ENCODE measurements at regions not wholly inside any gene's neighbourhood (a gene's known extent, or its start where the extent isn't known, plus 50 kb on each side); places are given as distances from the start of the nearest gene placed in this dataset.

DNA sequence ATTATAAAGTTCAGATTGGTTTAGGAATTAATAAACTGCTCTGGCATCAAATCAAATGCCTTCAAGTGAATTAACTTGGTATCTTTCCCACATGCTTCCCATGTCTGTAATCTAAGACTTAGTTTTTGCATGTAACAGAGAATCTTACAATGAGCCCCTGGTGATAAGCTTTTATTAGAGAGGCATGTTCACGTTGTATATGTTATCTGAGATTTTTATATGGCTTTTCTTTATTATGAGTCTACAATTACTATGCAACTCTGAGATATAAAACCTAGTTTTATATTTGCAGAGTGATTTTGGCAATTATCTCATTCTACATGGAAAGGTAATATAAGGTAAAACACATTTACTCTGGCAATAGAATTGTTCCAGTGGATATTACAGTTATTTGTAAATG lies 1578.4 kb upstream of the IGFBP7 start:
- no peak for DNase-seq (ENCODE audit: low read depth)

DNA sequence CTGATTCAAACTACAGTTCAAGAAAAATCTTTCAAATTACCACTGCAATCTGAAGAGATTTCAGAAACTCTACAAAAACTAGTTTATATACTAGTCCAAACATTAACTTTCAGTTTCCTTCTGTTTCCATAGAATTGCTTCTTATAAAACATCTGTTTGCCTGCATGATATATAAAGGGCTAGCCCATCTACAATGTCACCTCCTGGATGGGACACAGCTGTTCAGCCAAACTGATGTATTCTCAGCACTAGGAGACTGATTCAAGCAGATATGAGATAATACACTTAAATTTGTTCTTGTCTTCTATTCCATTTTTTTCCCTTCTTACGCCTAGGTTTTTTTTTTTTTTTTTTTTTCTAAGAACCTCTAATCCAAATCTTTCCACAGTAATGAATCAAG lies 1569.7 kb upstream of the IGFBP7 start:
- DNase-seq (ENCODE audit: low read depth): no peak

DNA sequence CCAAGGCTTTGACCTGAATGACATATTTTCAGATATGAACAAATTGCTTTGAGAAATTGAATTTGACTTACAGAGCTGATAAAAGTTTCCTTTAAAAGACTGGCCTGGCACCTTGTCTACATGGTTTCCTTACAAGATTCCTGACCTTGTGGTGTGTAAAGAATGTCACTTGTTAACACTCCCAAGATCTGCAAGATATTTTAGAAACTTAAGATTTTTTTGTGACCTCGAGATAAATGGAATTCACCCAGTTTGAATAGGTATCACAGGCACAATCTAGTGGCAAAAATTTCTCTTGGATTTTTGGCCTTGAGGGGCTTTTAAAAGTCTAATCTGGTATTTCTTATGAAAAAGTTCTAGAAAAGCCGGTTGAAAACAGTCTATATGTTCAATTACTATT lies 1568.9 kb upstream of the IGFBP7 start:
- DNase-seq (ENCODE audit: low read depth): no peak

DNA sequence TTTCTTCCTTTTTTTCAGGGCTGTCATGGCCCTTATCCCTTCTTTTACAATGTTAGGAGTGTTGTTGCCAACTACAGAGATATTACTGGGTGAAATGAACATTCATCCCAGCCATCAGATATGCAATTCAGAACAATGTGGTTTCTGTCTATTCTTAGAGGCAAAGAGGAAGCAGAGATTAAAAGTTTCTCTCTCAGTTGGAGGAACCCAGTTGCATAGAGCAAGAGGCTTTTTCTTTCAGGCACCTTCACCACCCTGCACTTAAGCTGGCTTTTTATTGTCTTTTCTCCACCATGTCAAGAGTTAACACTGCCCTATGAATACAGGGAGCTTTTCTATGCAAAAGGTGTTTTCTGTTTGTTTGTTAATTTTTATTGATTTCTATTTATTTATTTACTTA lies 1559.6 kb upstream of the IGFBP7 start:
- no peak for DNase-seq (ENCODE audit: low read depth)

DNA sequence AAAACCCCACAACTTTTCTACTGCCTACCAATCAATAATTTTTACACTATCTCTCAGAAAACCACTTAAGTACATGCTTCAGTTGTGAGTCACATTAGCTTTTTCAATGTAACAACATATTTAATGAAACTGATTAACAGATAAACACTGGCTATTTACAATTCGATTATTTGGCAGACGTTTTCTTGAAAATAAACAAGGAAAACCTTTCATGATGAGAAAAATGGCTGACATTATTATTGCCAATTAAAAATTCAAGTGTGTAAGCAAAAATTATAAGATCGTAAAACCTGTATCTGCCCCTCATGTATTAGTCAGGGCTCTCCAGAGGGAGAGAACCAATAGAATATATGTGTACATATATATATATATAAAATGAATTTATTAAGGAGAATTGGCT lies 1555.5 kb upstream of the IGFBP7 start:
- no peak for DNase-seq (ENCODE audit: low read depth)

DNA sequence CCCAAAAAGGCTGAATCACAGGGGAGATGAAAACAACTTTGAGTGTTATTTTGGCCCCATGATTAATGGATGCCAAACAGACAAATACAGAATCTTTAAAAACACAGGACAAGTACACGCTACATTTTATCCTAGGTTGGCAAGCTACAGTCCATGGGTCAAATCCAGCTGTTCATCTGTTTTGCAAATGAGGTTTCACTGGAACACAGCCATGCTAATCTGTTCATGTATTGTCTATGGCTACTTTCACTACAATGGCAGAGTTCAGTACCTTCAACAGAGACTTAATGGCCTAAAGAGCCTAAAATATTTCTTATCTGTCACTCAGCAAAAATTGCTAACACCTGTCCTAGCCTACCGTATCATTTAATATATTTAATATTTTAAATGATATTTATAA lies 1548.5 kb upstream of the IGFBP7 start:
- DNase-seq (ENCODE audit: low read depth): no peak

DNA sequence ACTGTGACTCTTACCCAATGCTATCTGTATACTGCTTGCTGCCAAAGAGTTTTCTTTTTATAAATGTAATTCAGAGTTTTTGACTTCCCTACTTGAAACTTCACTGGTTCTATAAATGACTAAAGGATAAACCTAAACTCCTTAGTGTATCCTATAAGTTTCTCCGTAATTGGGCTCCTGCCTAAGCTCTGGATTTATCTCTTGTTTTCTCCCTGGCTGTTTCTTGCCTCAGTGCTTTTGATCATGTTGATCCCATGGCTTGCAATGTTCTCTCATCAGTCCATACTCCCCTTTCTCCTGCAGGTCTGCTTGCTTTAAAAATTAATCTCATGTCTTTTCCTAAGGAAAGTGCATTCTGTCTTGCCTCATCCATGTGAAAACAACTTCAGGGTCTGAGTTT lies 1543.1 kb upstream of the IGFBP7 start:
- DNase-seq (ENCODE audit: low read depth): no peak

DNA sequence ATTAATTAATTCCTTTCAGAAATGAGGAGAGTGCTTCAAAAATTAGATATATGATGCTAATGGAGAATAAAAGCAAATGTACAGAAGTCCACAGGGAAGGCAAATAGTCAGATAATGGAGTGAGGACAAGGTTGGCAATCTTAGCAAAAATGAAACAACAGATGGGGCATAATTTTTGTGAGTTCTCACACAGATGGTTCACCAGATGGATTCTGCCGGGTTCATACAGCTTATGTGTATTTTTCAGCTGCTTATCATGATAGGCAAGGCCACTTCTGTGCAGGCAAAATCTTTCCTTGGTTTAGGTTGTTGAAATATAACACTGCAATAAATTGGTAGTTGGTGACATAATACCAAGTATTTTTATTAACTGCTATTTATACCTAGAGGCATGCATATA lies 1539.0 kb upstream of the IGFBP7 start:
- no peak for DNase-seq (ENCODE audit: low read depth)

DNA sequence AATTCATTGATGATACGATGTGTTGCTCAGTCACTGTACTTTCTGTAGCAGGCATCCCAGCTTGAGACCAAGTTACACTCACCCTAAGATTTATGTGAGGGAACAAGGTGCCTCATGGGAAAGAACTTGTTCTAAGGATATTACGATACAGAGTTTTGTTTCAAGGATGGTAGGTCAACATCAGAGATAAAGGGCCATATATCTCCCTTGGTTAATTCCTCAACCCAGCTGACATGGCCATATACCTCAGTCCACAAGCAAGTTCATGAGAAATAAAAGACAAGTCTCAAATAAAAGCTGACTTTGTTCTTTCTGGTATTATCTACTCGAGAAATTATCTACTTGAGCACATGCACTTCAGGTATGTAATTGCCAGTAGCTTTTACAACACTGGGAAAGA lies 1535.9 kb upstream of the IGFBP7 start:
- DNase-seq (ENCODE audit: low read depth): no peak

DNA sequence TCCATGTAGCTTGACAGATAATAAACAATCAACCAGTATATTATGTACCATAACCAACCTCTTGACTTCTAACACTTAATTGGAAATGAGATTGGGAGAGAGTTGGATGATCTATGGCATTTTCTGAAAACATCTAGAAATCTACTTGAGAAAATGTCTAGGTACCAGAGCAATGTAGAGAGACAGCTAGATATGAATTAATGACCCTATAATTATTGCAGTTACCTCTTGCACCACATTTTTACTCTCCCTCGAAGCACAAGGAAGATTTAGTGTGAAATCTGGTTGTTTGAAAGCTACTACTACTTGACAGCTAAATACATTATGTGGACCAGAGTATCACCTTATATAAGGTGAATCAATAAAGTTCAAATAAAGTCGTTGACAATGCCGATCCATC lies 1534.4 kb upstream of the IGFBP7 start:
- no peak for DNase-seq (ENCODE audit: low read depth)

DNA sequence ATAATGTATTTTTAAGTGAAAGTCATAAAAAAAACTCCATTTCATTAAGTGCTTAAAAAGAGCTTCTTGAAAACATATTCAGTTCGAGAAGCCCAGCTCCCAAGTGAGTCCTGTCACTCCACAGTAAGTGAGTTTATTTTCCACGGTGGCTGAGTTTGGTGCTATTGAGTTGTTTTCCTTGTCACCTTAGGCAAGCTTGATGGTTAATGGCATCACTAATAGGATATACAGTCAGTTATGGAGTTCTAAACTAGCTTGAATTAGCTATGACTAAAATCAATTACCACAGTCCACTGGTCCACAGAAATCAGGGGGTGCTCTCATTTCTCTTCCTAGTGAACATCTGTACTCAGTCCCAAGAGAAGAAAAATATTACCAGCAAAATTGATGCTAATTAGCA lies 1526.2 kb upstream of the IGFBP7 start:
- no peak for DNase-seq (ENCODE audit: low read depth)

DNA sequence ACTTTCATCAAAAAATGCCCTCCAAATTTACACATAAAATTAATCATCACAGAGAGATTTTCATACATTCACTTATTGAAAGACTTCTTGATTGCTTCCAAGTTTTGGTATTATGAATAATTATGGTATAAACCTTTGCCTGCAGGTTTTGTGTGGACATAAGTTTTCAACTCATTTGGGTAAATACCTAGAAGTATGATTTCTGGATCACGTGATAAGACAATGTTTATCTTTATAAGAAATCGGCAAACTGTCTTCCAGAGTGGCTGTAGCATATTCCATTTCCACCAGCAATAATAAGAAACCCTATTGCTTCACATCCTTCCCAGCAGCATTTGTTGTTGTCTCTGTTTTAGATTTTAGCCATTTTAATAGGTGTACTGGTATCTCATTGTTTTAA lies 1507.0 kb upstream of the IGFBP7 start:
- DNase-seq (ENCODE audit: low read depth): no peak

DNA sequence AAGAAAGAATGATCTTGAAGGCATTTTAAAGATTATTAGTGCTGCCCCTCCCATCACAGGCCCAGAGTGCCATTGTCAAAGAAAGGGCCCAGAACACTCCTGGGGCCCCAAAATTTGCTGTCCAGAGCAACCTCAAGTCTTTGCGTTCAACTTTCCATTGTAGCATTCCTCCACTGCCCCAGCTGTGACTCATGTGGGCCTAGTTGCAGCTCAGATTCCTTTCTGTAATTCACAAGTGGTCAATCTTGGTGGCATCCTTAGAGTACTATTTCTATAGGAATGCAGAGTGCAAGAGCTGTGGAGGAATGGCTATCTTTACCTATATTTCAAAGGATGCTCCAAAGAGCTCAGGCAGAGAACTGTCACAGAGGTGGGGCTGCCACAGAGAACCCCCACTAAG lies 1500.8 kb upstream of the IGFBP7 start:
- DNase-seq (ENCODE audit: low read depth): no peak

DNA sequence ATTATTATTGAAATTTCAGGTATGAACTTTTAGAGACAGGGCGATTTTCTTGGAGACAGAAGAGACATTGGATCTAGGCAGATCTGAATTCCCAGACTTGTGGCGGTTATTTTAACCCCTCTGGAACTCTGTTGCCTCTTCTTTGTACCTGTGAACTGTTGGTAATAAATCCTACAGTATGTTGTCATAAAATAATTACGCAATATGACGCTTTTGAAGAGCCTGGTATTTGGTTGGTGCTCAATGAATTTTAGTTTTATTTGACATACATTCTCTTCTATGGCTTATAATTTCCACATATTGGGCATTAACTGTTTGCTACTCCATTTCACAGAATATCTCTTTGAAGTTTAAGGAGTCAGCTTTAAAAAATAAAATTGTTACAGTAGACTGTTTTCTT lies 1496.1 kb upstream of the IGFBP7 start:
- no peak for DNase-seq (ENCODE audit: low read depth)

DNA sequence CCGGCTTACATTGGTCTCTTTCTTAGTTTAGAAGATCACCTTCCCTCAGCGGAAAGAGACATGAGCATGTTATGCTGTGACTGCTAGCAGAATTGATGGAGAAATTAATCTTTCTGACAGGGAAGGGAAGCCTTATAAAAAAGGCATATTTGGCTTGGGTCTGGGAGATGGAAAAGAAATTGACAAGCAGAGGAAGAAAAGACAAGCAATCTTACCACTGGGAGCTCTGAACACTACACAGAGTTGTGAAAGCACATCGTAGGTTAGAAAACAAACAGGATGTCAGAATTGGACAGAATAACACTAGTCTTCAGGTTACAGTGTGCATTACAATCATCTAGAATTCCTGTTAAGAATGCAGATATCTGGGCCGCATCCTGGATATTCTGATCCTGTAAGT lies 1493.8 kb upstream of the IGFBP7 start:
- DNase-seq (ENCODE audit: low read depth): no peak

DNA sequence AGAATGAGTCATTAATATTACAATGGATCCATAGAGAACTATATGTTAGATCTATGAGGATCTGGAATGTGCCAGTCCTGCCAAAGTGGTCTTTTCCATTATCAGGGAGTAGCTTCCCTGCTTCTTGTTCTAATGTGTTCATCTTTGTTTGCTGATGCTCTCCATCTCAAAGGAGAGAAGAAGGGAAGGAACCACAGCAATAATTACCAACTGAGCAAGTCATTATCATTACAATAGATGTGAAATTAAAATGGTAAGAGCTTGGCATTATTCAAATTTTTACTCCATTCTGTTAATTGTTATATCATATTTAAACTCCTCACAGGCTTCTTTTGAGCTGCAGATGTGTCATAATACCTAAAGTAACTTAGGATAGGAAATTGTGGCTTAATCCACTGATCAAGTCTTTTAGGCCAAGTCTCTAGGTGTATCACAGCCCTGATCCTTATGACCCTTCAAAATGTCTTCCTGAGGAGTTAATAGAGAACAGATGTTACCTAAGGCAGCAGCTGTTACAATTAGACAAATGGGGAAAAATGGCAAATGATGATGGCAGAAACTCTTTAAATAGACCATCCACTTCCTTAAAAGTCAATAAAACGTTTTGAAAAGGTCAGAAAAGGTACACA lies 1492.7 kb upstream of the IGFBP7 start:
- no peak for DNase-seq (ENCODE audit: low read depth)

DNA sequence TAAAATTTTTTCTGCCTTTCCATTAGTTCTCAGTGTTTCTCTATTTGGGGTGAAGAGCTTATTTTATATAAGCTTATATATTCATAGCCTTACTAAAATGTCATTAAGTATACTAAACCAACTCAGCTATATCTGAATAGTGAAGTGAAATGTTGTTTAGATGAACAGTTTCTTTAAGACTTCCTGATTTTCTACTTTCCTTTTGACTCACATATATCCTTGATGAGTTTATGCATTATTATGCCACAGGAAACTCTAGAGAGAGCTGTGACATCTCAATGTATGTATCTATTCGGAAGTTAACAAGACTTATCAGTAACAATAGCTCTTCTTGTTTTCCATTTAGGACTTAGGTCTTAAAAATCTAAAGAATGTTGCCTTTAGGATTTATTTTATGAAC lies 1491.8 kb upstream of the IGFBP7 start:
- DNase-seq (ENCODE audit: low read depth): no peak

DNA sequence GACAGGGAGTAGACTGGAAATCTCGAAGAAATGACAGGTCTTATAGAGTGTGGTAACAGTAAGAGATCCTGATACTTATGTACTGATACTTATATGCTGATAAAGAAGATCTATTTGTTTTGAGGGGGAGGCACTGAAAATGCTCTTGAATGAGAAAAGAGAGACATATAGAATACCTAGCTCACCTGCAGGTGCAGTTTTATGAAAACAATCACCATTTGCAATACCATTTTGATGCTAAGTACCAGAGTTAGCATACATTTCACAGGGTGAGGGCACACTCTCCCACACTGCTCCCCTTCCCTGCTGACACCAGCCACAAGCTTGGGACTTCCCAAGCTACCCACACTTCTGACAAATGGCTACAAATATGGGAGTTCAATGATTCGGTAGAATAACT lies 1490.1 kb upstream of the IGFBP7 start:
- no peak for DNase-seq (ENCODE audit: low read depth)

DNA sequence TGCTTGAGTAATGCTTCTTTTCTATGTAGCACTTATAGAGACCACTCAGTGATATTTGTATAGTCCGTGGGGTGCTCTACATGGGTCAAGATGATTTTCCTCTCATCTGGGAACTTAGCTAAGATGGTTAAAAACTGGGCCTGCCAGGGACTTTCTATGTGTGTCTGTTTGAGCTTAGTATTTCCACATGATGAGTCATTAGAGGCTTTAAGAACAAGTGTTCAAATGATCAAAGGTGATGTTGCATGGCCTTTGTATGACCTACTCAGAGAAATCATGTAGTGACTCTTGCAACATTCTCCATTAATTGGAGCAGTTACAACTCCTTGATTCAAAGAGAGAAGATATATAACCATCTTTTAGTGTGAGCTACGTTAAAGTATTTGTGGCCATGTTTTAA lies 1480.5 kb upstream of the IGFBP7 start:
- no peak for DNase-seq (ENCODE audit: low read depth)

DNA sequence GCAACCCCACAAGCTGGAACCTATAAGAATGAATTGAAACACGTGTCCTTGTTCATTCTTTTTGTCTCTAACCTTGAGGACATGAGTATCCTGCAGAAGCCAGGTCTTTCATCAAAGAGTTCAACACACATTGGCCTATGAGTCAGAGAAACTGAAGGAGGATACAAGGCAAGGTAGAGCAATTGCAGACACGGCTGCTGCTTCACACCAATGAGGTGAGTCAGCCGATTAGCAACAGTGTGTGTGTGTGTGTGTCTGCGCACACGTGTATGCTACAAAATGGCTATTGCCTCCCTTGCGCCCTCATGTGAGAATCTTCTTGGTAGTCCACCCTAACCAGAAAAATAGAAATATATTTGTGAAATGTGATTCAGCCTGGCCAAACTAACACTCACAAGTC lies 1477.7 kb upstream of the IGFBP7 start:
- DNase-seq (ENCODE audit: low read depth): no peak

DNA sequence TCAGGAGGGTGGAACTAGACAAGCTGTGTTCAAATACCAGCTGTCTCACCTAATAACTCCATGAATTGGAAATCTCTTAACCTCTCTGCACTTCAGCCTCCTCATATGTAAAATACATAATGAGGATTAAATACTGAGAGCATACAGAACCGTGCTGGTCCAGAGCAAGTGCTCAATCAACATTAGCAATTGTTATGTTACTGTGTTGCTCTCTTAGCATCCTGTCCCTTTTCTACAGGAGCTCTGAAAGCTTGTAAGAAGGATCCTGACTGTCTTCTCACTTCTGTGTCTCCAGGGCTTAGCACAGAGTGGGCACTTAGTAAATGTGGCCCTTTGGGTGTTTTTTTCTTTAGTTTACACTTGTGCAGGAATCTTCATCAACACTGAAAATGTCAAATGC lies 1456.1 kb upstream of the IGFBP7 start:
- no peak for DNase-seq (ENCODE audit: low read depth)

DNA sequence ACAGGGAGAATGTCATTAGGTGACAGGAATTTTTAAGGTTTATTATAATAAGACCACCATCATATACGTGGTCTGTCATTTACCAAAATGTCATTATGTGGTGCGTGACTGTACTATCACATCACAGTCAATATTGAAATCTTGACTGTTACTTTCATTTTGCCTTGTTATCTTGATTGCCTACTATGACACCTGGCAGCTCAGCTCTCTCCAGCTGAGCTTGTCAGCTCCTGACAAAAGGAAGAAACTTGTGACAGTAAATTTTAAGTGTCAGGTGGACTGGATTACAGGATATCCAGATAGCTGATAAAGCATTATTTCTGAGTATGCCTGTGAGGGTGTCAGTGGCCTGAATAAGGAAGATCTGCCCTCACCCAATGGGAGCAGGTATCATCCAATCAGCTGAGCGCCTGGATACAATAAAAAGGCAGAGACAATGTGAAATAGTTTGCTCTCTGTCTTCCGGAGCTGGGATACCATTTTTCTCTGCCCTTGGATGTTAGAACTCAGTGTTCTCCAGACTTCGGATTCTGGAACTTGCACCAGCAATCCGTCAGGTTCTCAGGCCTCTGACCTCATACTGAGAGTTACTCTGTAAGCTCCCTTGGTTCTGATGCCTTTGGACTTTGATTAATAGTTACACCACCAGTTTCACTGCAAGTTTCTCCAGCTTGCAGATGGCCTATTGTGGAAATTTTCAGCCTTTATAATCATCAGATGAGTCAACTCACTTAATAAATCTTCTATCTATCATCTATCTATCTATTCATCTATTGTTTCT lies 1454.7 kb upstream of the IGFBP7 start:
- no peak for DNase-seq (ENCODE audit: low read depth)

DNA sequence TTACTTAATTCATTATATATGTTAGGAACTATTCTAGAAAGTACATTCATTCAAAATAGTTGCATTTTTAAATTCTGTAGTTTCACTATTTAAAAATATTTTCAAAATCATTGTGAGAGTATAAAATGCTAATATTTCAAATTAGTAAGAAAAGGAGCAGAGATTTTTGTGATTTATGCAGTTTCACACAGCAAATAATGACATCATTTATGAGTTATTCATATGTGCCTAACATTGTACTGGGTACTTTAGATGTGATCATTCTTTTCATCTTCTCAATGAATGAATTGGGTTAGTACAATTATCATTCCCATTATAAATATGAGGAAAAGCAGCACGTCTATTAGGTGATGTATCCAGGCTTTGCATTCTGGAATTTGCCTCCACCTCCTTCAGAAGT lies 1451.0 kb upstream of the IGFBP7 start:
- no peak for DNase-seq (ENCODE audit: low read depth)

DNA sequence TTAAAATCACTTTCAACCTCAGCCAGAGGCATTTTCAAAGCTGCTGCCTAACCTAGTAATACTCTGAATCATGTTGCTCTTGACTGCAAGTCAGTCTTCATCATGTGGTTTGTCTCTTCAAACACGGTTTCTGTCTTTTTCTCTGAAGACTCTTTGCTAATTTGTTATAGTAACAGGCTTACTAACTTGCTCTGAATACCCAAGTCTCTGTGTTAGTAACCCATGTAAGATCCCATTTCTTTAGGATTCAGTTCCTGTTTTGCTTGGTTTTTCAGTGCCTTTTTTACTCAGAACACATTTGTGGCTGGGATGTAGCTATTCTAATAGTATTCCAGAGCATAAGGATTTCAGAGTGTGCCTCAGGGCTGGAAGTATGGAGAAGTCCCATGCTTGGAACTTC lies 1450.6 kb upstream of the IGFBP7 start:
- no peak for DNase-seq (ENCODE audit: low read depth)

Data from activated T-helper 1 cell treated with Interleukin-2 at 50 U/mL for 16 hours (primary cell).